ENCODE measurements at regions not wholly inside any gene's neighbourhood (a gene's known extent, or its start where the extent isn't known, plus 50 kb on each side); places are given as distances from the start of the nearest gene placed in this dataset.
"Not testable (repeated sequence)": the region's sequence is repeated elsewhere in the genome, so short reads cannot be mapped to it uniquely, and the experiment has no call there.

DNA sequence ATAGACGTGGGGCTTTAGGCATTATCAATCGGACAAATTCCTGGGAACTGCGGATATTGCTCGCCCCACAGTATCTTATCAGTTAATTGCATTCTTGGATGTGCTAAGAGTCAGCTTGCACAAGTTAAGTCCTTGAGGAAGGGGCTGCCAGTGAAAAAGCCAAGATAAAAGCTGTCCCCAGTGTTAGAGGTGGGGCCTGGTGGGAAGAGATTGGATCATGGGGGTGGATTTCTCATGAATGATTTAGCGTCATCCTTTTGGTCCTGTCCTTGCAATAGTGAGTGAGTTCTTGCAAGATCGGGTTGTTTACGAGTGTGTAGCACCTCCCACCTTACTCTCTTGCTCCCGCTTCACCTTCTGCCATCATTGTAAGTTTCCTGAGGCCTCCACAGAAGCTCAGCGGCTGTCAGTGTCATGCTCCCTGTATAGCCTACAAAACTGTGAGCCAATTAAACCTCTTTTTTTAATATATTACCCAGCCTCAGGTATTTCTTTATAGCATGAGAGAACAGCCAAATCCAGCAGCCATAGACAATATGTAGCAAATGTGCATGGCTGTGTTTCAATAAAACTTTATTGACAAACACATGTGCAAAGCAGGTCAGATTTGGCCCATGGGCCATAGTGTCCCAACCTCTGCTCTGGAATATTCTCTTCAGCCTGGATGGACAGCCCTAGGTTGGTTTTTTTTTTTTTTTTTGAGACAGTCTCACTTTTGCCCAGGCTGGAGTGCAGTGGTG lies 189.2 kb downstream of the OTOP1 start:
- H3K27me3 ChIP-seq (ENCODE audit: control insufficient read depth in 2 of 2, insufficient read depth in 2 of 2, low read length in 2 of 2); H3K9me3 ChIP-seq (replicated peaks; ENCODE audit: control insufficient read depth, insufficient read depth, low read depth, low read length); H3K27ac ChIP-seq (ENCODE audit: extremely low read depth, low read depth, low read length); H3K9me1 ChIP-seq (ENCODE audit: control insufficient read depth, insufficient read depth, low read length); CTCF ChIA-PET (ENCODE audit: low intra/inter-chr PET ratio); H3K4me3 ChIP-seq; ATAC-seq; POLR2A ChIA-PET; H2AFZ ChIP-seq (ENCODE audit: low read depth, low read length); H3K79me2 ChIP-seq (ENCODE audit: control insufficient read depth, insufficient read depth, low read length); in situ Hi-C loops (cut with MboI); BruUV-seq (replicated peaks); H3K36me3 ChIP-seq (ENCODE audit: control insufficient read depth, insufficient read depth, low read length); H3K9ac ChIP-seq (ENCODE audit: insufficient read depth in 1 of 2, low read depth in 2 of 2, low read length in 2 of 2); intact Hi-C loops (cut with micrococcal nuclease); H3K4me1 ChIP-seq (replicated peaks in 1 of 2; ENCODE audit: control insufficient read depth in 2 of 2, insufficient read depth in 2 of 2, low read length in 2 of 2); H4K20me1 ChIP-seq (replicated peaks; ENCODE audit: control insufficient read depth, insufficient read depth, low read length); H3K4me2 ChIP-seq (ENCODE audit: insufficient read depth, low read length); FAIRE-seq: not testable (repeated sequence)
- peak in 1 of 4 experiments; percentile 27 for DNase-seq (ENCODE audit: extremely low read depth in 1 of 4, low spot score in 3 of 4)
- under 1% methylated on average over 9 of the region's 9 CpGs for WGBS (ENCODE audit: insufficient coverage, low coverage, missing lambda C conversion rate)
- TF ChIP-seq, protein P1, sequence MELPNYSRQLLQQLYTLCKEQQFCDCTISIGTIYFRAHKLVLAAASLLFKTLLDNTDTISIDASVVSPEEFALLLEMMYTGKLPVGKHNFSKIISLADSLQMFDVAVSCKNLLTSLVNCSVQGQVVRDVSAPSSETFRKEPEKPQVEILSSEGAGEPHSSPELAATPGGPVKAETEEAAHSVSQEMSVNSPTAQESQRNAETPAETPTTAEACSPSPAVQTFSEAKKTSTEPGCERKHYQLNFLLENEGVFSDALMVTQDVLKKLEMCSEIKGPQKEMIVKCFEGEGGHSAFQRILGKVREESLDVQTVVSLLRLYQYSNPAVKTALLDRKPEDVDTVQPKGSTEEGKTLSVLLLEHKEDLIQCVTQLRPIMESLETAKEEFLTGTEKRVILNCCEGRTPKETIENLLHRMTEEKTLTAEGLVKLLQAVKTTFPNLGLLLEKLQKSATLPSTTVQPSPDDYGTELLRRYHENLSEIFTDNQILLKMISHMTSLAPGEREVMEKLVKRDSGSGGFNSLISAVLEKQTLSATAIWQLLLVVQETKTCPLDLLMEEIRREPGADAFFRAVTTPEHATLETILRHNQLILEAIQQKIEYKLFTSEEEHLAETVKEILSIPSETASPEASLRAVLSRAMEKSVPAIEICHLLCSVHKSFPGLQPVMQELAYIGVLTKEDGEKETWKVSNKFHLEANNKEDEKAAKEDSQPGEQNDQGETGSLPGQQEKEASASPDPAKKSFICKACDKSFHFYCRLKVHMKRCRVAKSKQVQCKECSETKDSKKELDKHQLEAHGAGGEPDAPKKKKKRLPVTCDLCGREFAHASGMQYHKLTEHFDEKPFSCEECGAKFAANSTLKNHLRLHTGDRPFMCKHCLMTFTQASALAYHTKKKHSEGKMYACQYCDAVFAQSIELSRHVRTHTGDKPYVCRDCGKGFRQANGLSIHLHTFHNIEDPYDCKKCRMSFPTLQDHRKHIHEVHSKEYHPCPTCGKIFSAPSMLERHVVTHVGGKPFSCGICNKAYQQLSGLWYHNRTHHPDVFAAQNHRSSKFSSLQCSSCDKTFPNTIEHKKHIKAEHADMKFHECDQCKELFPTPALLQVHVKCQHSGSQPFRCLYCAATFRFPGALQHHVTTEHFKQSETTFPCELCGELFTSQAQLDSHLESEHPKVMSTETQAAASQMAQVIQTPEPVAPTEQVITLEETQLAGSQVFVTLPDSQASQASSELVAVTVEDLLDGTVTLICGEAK (IDR thresholded peaks at IDR 0.05) = peak; percentile 98
- TF ChIP-seq, protein P1 (CRISPR knock-in tag; IDR thresholded peaks at IDR 0.05) = peak; percentile 97
- peak; percentile 89 for TF ChIP-seq SMARCA4 (IDR thresholded peaks at IDR 0.05)
- peak; percentile 90 for TF ChIP-seq DPF2 (IDR thresholded peaks at IDR 0.05)
- peak; percentile 58 for TF ChIP-seq EP300 (IDR thresholded peaks at IDR 0.05; ENCODE audit: low read length)
- TF ChIP-seq ARID1B (IDR thresholded peaks at IDR 0.05) = peak; percentile 95
- peak; percentile 96 to 98 for TF ChIP-seq TRIM24 (IDR thresholded peaks at IDR 0.05)
- peak; percentile 34; the same call in 1 of the 2 replicates for TF ChIP-seq CC2D1A (IDR thresholded peaks at IDR 0.05)
- peak; percentile 75 for TF ChIP-seq SMARCC2 (IDR thresholded peaks at IDR 0.05; ENCODE audit: low read depth)
- 0 out of 2 replicates have a peak, but pooled peaks have one; percentile 31 for TF ChIP-seq MTA3 (IDR thresholded peaks at IDR 0.05; ENCODE audit: borderline replicate concordance)
- TF ChIP-seq, protein P2, sequence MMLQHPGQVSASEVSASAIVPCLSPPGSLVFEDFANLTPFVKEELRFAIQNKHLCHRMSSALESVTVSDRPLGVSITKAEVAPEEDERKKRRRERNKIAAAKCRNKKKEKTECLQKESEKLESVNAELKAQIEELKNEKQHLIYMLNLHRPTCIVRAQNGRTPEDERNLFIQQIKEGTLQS (IDR thresholded peaks at IDR 0.05) = peak; percentile 92
- TF ChIP-seq, protein P2 (CRISPR knock-in tag; conservative IDR thresholded peaks at IDR 0.05) = not testable (repeated sequence)
- TF ChIP-seq NRF1 (conservative IDR thresholded peaks at IDR 0.05 in 1 of 2, IDR thresholded peaks at IDR 0.05 in 1 of 2) = peak in 1 of 2 experiments; percentile 13; a peak in 1 of 4 replicates
- TF ChIP-seq TAL1 (IDR thresholded peaks at IDR 0.05) = peak; percentile 94
- peak; percentile 90 for TF ChIP-seq CBFA2T2 (conservative IDR thresholded peaks at IDR 0.05)
- peak; percentile 92 for TF ChIP-seq MEIS2 (IDR thresholded peaks at IDR 0.05; ENCODE audit: partially characterized antibody)

Data from K562 (cell line).